GM12878 (cell line): ENCODE measurements at regions not wholly inside any gene's neighbourhood (a gene's known extent, or its start where the extent isn't known, plus 50 kb on each side); places are given as distances from the start of the nearest gene placed in this dataset.

Experiments
- ATAC-seq: fragments of 200-7000 bp; cut with Tn5 transposase; 3 replicates; pipeline ENCODE4 v1.9.1; 2020; ENCODE audit warnings: mild to moderate bottlenecking, moderate library complexity
- BruUV-seq: library from RNA; stranded (reverse); fragments of 400-500 nt; replicated peaks from 2 replicates; lab custom pipeline; 2021; lab: Mats Ljungman, UMichigan
- CTCF ChIA-PET: fragments of 300-600 bp; sonication (Branson Sonifier 250); formaldehyde crosslinking; extraction: SDS; loops from one replicate; lab custom pipeline; 2021; ENCODE audit warnings: inconsistent platforms; lab: Yijun Ruan, JAX
- POLR2A ChIA-PET: fragments of 350-600 bp; formaldehyde crosslinking; extraction: SDS; loops from one replicate; lab custom pipeline; 2021; ENCODE audit warnings: inconsistent platforms; lab: Charles Lee
- RAD21 ChIA-PET: fragments of 300-600 bp; sonication (Branson Sonifier 250); formaldehyde crosslinking; loops from one replicate; lab custom pipeline; 2023; ENCODE audit warnings: antibody characterized with exemption; ENCODE audit not compliant: unreplicated experiment; lab: Charles Lee
- SMC1A ChIA-PET: fragments of 300-600 bp; sonication (Branson Sonifier 250); formaldehyde crosslinking; loops from one replicate; lab custom pipeline; 2023; ENCODE audit not compliant: unreplicated experiment, uncharacterized antibody; lab: Charles Lee
- DNase-seq: peaks from one replicate; pipeline ENCODE4 v3.0.0-alpha.2; 2011; ENCODE audit warnings: low read depth, low spot score
- FAIRE-seq: peaks from 3 replicates; lab custom pipeline; 2011; peaks lifted over from hg19 to GRCh38; lab: Jason Lieb, UNC
- H2AFZ ChIP-seq: 2 replicates; pipeline ENCODE4 v1.6.0; 2011; ENCODE audit warnings: low read depth, low read length, control low read depth; ENCODE audit not compliant: control insufficient read depth
- H3K27ac ChIP-seq: 2 replicates; pipeline ENCODE4 v1.5.1; 2011; ENCODE audit warnings: control low read depth; ENCODE audit not compliant: control insufficient read depth, insufficient read depth
- H3K27me3 ChIP-seq, 2 experiments: replicated peaks in 1 of 2; 2 replicates each; pipeline versions ENCODE4 v1.6.0 to v1.6.1; 2011; ENCODE audit warnings: low read length in 1 of 2; ENCODE audit not compliant: control insufficient read depth in 2 of 2, insufficient read depth in 2 of 2
- H3K36me3 ChIP-seq, 2 experiments: 2 replicates each; pipeline ENCODE4 v1.5.1; 2011; ENCODE audit warnings: low read length in 1 of 2; ENCODE audit not compliant: control insufficient read depth in 2 of 2, insufficient read depth in 2 of 2
- H3K4me1 ChIP-seq: 2 replicates; pipeline ENCODE4 v1.6.1; 2011; ENCODE audit warnings: mild to moderate bottlenecking, low read length, moderate library complexity, mixed read lengths; ENCODE audit not compliant: control insufficient read depth, insufficient read depth
- H3K4me2 ChIP-seq: 2 replicates; pipeline ENCODE4 v1.6.0; 2011; ENCODE audit warnings: control low read depth; ENCODE audit not compliant: control insufficient read depth, insufficient read depth
- H3K4me3 ChIP-seq: fragments of 200-600 bp; sonication (generic); 2 replicates; pipeline ENCODE4 v1.5.1; 2016
- H3K79me2 ChIP-seq: 2 replicates; pipeline ENCODE4 v1.6.0; 2011; ENCODE audit warnings: low read length; ENCODE audit not compliant: control insufficient read depth, insufficient read depth
- H3K9ac ChIP-seq: 2 replicates; pipeline ENCODE4 v1.8.0; 2011; ENCODE audit warnings: low read length, control low read depth, mixed read lengths; ENCODE audit not compliant: control insufficient read depth, insufficient read depth
- H3K9me3 ChIP-seq: replicated peaks from 3 replicates; pipeline ENCODE4 v1.5.1; 2011; ENCODE audit warnings: mild to moderate bottlenecking, low read length; ENCODE audit not compliant: control insufficient read depth, insufficient read depth
- H4K20me1 ChIP-seq: 2 replicates; pipeline ENCODE4 v1.6.0; 2011; ENCODE audit not compliant: control insufficient read depth, insufficient read depth
- BACH1 ChIP-seq: fragments of 450-650 bp; IDR thresholded peaks from 2 replicates; pipeline ENCODE4 v1.6.1; 2017; ENCODE audit warnings: mild to moderate bottlenecking, borderline replicate concordance
- CREB1 ChIP-seq: IDR thresholded peaks from 2 replicates; pipeline ENCODE4 v1.6.1; 2012; ENCODE audit warnings: low read depth, mild to moderate bottlenecking, inconsistent platforms
- EED ChIP-seq: sonication (generic); IDR thresholded peaks from 2 replicates; pipeline ENCODE4 v1.6.1; 2016; ENCODE audit warnings: antibody characterized with exemption, low read depth
- EGR1 ChIP-seq, 2 experiments: IDR thresholded peaks; 1 replicate in 1 of 2; 2 replicates in 1 of 2; pipeline ENCODE4 v1.6.1; 2011 to 2012; ENCODE audit warnings: low read depth in 2 of 2, low read length in 2 of 2, borderline replicate concordance in 1 of 2, mild to moderate bottlenecking in 1 of 2, moderate library complexity in 1 of 2
- GATAD2B ChIP-seq: fragments of 450-650 bp; conservative IDR thresholded peaks from 2 replicates; pipeline ENCODE4 v1.6.1; 2017; ENCODE audit warnings: low read depth, mild to moderate bottlenecking, moderate library complexity
- HCFC1 ChIP-seq: fragments of 150-350 bp; IDR thresholded peaks from 2 replicates; pipeline ENCODE4 v1.6.1; 2014; ENCODE audit warnings: low read length
- HDAC2 ChIP-seq: fragments of 200-600 bp; sonication (generic); IDR thresholded peaks from 2 replicates; pipeline ENCODE4 v1.6.1; 2017
- NFIC ChIP-seq: IDR thresholded peaks from 2 replicates; pipeline ENCODE4 v1.6.1; 2012; ENCODE audit warnings: low read depth, mild to moderate bottlenecking, inconsistent platforms, low read length, moderate library complexity
- PAX5 ChIP-seq: IDR thresholded peaks from 2 replicates; pipeline ENCODE4 v1.6.1; 2011; ENCODE audit warnings: low read depth, low read length, borderline replicate concordance
- RBBP5 ChIP-seq: fragments of 200-600 bp; sonication (generic); conservative IDR thresholded peaks from 2 replicates; pipeline ENCODE4 v1.6.1; 2016
- RFX5 ChIP-seq: IDR thresholded peaks from 2 replicates; pipeline ENCODE4 v1.6.1; 2011; ENCODE audit warnings: low read depth, low read length, improper control_type of control experiment
- SIN3A ChIP-seq: IDR thresholded peaks from 2 replicates; pipeline ENCODE4 v1.6.1; 2012; ENCODE audit warnings: low read depth, low read length, improper control_type of control experiment
- WGBS: methylation state at CpG from one replicate; pipeline ENCODE4 v1.1.6; 2016; ENCODE audit warnings: low lambda C conversion rate; ENCODE audit not compliant: insufficient replicate concordance, insufficient coverage; ENCODE audit errors: missing lambda C conversion rate; 5-methylcytosine and 5-hydroxymethylcytosine counted together
- in situ Hi-C: fragments of 300-500 bp; cut with MboI; formaldehyde crosslinking; loops from 9 replicates; pipeline ENCODE4 v1.14.3; 2018; ENCODE audit warnings: mixed read lengths
- intact Hi-C: fragments of 100-400 bp; cut with micrococcal nuclease; formaldehyde crosslinking; loops from one replicate; pipeline ENCODE4 v1.14.2; 2022; ENCODE audit not compliant: unreplicated experiment
- TF ChIP-seq, protein P1 (sequence below): fragments of 450-650 bp; IDR thresholded peaks from 2 replicates; pipeline ENCODE4 v1.6.1; 2017; ENCODE audit warnings: mild to moderate bottlenecking
- TF ChIP-seq, protein P2 (sequence below): IDR thresholded peaks from 2 replicates; pipeline ENCODE4 v1.6.1; 2012; ENCODE audit warnings: low read length, inconsistent platforms
- TF ChIP-seq, protein P3 (sequence below): fragments of 450-650 bp; IDR thresholded peaks from 2 replicates; pipeline ENCODE4 v1.6.1; 2018; ENCODE audit warnings: mild to moderate bottlenecking, low read depth, moderate library complexity; ENCODE audit not compliant: partially characterized antibody
- TF ChIP-seq, protein P4 (sequence below): IDR thresholded peaks from 2 replicates; pipeline ENCODE4 v1.6.1; 2012; ENCODE audit warnings: low read depth, low read length, improper control_type of control experiment

DNA sequence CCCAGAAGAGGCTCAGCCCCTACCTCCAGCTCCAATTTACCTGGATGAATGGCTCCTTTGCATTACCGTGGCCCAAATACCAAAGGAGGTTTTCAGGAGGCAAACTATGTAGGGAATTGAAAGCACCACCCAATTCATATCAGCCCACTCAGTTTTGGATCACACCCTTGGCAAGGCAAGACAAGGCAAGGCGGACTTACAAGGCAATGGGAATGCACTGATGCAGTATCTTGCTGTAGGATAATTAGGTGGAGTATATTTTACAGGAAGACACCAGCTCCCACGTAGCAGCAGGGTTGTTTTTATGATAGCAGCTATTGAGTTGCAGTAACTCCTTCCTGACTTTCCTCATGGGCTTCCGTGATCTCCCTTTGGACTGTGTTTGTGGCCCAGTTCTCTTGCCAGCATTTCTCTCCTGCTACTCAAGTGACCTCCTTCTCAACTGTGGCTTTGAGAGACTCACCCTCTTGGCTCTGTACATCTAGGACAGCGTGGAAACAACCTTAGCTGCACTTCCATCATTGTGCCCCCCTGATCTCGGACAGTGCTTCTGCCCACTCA lies 935.9 kb downstream of the EFNB2 start:
- H3K27me3 ChIP-seq, result no peaks in the 10 kb centered on the region
- DNase-seq, result no peak
- H3K4me2 ChIP-seq, result no peak overlapping the region
- ChIA-PET RAD21 (interaction anchor here (1.1 to 1.5 kb wide), 2 partner anchors 10 to 17 kb away, joined by 4 read pairs; no protein-coding TSS in a partner anchor), POLR2A (no interaction called here), CTCF (interaction anchor here (1.3 kb wide), 1 partner anchor 13 kb away, joined by 4 read pairs; no protein-coding TSS in a partner anchor), SMC1A (interaction anchor here (1.2 to 1.3 kb wide), 3 partner anchors 14 to 106 kb away, joined by 3 read pairs; no protein-coding TSS in a partner anchor)
- WGBS, result 17% methylated on average over 6 of the region's 6 CpGs
- H3K36me3 ChIP-seq, result no peaks in the 10 kb centered on the region
- no peak overlapping the region for H3K4me3 ChIP-seq
- FAIRE-seq, result no peak
- intact Hi-C loops (no loop called here), in situ Hi-C loops (no loop called here)
- no peak overlapping the region for H2AFZ ChIP-seq
- H4K20me1 ChIP-seq, result no peaks in the 10 kb centered on the region
- no peak overlapping the region for H3K9ac ChIP-seq
- no peak for ATAC-seq
- H3K9me3 ChIP-seq, result no peaks in the 10 kb centered on the region
- no peaks in the 10 kb centered on the region for H3K79me2 ChIP-seq
- no TSS peak for BruUV-seq
- H3K4me1 ChIP-seq, result no peaks in the 10 kb centered on the region
- H3K27ac ChIP-seq, result no peak overlapping the region
- TF ChIP-seq PAX5 (no peak), BACH1 (no peak), EED (no peak), HDAC2 (no peak), HCFC1 (no peak), GATAD2B (no peak), NFIC (no peak), RBBP5 (no peak), SIN3A (no peak), RFX5 (no peak), EGR1 (IDR thresholded peaks at IDR 0.05; ENCODE audit: borderline replicate concordance in 1 of 2, low read depth in 2 of 2, low read length in 2 of 2) (no peak), CREB1 (no peak)
- TF ChIP-seq, protein P1, sequence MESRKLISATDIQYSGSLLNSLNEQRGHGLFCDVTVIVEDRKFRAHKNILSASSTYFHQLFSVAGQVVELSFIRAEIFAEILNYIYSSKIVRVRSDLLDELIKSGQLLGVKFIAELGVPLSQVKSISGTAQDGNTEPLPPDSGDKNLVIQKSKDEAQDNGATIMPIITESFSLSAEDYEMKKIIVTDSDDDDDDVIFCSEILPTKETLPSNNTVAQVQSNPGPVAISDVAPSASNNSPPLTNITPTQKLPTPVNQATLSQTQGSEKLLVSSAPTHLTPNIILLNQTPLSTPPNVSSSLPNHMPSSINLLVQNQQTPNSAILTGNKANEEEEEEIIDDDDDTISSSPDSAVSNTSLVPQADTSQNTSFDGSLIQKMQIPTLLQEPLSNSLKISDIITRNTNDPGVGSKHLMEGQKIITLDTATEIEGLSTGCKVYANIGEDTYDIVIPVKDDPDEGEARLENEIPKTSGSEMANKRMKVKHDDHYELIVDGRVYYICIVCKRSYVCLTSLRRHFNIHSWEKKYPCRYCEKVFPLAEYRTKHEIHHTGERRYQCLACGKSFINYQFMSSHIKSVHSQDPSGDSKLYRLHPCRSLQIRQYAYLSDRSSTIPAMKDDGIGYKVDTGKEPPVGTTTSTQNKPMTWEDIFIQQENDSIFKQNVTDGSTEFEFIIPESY, result no peak
- TF ChIP-seq, protein P2, sequence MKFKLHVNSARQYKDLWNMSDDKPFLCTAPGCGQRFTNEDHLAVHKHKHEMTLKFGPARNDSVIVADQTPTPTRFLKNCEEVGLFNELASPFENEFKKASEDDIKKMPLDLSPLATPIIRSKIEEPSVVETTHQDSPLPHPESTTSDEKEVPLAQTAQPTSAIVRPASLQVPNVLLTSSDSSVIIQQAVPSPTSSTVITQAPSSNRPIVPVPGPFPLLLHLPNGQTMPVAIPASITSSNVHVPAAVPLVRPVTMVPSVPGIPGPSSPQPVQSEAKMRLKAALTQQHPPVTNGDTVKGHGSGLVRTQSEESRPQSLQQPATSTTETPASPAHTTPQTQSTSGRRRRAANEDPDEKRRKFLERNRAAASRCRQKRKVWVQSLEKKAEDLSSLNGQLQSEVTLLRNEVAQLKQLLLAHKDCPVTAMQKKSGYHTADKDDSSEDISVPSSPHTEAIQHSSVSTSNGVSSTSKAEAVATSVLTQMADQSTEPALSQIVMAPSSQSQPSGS, result no peak
- TF ChIP-seq, protein P3, sequence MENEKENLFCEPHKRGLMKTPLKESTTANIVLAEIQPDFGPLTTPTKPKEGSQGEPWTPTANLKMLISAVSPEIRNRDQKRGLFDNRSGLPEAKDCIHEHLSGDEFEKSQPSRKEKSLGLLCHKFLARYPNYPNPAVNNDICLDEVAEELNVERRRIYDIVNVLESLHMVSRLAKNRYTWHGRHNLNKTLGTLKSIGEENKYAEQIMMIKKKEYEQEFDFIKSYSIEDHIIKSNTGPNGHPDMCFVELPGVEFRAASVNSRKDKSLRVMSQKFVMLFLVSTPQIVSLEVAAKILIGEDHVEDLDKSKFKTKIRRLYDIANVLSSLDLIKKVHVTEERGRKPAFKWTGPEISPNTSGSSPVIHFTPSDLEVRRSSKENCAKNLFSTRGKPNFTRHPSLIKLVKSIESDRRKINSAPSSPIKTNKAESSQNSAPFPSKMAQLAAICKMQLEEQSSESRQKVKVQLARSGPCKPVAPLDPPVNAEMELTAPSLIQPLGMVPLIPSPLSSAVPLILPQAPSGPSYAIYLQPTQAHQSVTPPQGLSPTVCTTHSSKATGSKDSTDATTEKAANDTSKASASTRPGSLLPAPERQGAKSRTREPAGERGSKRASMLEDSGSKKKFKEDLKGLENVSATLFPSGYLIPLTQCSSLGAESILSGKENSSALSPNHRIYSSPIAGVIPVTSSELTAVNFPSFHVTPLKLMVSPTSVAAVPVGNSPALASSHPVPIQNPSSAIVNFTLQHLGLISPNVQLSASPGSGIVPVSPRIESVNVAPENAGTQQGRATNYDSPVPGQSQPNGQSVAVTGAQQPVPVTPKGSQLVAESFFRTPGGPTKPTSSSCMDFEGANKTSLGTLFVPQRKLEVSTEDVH, result no peak
- TF ChIP-seq, protein P4, sequence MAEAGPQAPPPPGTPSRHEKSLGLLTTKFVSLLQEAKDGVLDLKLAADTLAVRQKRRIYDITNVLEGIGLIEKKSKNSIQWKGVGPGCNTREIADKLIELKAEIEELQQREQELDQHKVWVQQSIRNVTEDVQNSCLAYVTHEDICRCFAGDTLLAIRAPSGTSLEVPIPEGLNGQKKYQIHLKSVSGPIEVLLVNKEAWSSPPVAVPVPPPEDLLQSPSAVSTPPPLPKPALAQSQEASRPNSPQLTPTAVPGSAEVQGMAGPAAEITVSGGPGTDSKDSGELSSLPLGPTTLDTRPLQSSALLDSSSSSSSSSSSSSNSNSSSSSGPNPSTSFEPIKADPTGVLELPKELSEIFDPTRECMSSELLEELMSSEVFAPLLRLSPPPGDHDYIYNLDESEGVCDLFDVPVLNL, result no peak
